Esophagus squamous epithelium (tissue), 5 donors: ENCODE measurements at regions not wholly inside any gene's neighbourhood (a gene's known extent, or its start where the extent isn't known, plus 50 kb on each side); places are given as distances from the start of the nearest gene placed in this dataset.

Experiments
- DNase-seq: peaks from one replicate; lab custom pipeline; 2025; lab: John Stamatoyannopoulos, UW
- H3K27ac ChIP-seq, 4 donors: fragments of 200-600 bp; sonication (generic); one replicate each; pipeline ENCODE4 v1.5.1; 2016 to 2019; ENCODE audit warnings: mild to moderate bottlenecking in 1 of 4
- H3K27me3 ChIP-seq, 4 donors: fragments of 200-600 bp; sonication (generic); 1 replicate in 3 of 4; 2 replicates in 1 of 4; pipeline versions ENCODE4 v1.5.1 to v1.6.0; 2017 to 2021; ENCODE audit warnings: antibody characterized with exemption in 1 of 4
- H3K36me3 ChIP-seq, 3 donors: fragments of 200-600 bp; sonication (generic); one replicate each; pipeline ENCODE4 v1.5.1; 2016 to 2019
- H3K4me1 ChIP-seq, 3 donors: fragments of 200-600 bp; sonication (generic); one replicate each; pipeline ENCODE4 v1.5.1; 2017 to 2019
- H3K4me3 ChIP-seq, 4 donors: fragments of 200-600 bp; sonication (generic); 1 replicate in 3 of 4; 2 replicates in 1 of 4; pipeline ENCODE4 v1.5.1; 2016 to 2019; ENCODE audit warnings: mild to moderate bottlenecking in 2 of 4, moderate library complexity in 1 of 4
- H3K9me3 ChIP-seq, 3 donors: fragments of 200-600 bp; sonication (generic); one replicate each; pipeline ENCODE4 v1.5.1; 2016 to 2019
- CTCF ChIP-seq, 6 experiments: fragments of 450-650 bp in 4 of 6; fragments of 200-600 bp in 2 of 6; sonication (generic) in 2 of 6; IDR thresholded peaks; one replicate each; pipeline ENCODE4 v1.5.1; 2016 to 2019; ENCODE audit warnings: antibody characterized with exemption in 6 of 6, mild to moderate bottlenecking in 4 of 6, moderate library complexity in 4 of 6
- POLR2A ChIP-seq, 4 donors: fragments of 450-650 bp; IDR thresholded peaks; one replicate each; pipeline ENCODE4 v1.6.1; 2017; ENCODE audit warnings: antibody characterized with exemption in 4 of 4, mild to moderate bottlenecking in 4 of 4, moderate library complexity in 3 of 4
- WGBS, 2 donors: methylation state at CpG; one replicate each; pipeline ENCODE4 v1.1.5; 2018; 5-methylcytosine and 5-hydroxymethylcytosine counted together
- intact Hi-C: fragments of 100-400 bp; cut with DNase I; formaldehyde crosslinking; loops from one replicate; pipeline ENCODE4 v1.15.0; 2022
- donor health status: DM: yes; HTN: yes; CAD: no.

GRCh38 chr2:133653056-133653455 lies 84.8 kb upstream of the NCKAP5 start:
- DNase-seq: no peak
- TF ChIP-seq CTCF (IDR thresholded peaks at IDR 0.05) (no peak), POLR2A (IDR thresholded peaks at IDR 0.05) (no peak)
- H3K4me3 ChIP-seq: no peak overlapping the region
- H3K4me1 ChIP-seq: no peaks in the 10 kb centered on the region
- H3K27ac ChIP-seq: no peak overlapping the region
- intact Hi-C loops: no loop called here
- no peaks in the 10 kb centered on the region for H3K36me3 ChIP-seq
- H3K9me3 ChIP-seq: peaks cover 0 to 5% (median 4%) of the 10 kb centered on the region in 3 donors
- H3K27me3 ChIP-seq: no peaks in the 10 kb centered on the region

GRCh38 chr2:133654949-133655348 lies 86.7 kb upstream of the NCKAP5 start:
- Histone ChIP-seq H3K27me3 (no peaks in the 10 kb centered on the region), H3K9me3 (peaks cover 0 to 5% (median 4%) of the 10 kb centered on the region in 3 donors), H3K4me1 (no peaks in the 10 kb centered on the region), H3K4me3 (no peak overlapping the region), H3K27ac (no peak overlapping the region), H3K36me3 (no peaks in the 10 kb centered on the region)
- TF ChIP-seq CTCF (IDR thresholded peaks at IDR 0.05): no peak
- TF ChIP-seq POLR2A (IDR thresholded peaks at IDR 0.05): no peak
- intact Hi-C loops: no loop called here
- DNase-seq: no peak

GRCh38 chr2:133655610-133656009 lies 87.3 kb upstream of the NCKAP5 start:
- TF ChIP-seq POLR2A (IDR thresholded peaks at IDR 0.05) (no peak), CTCF (IDR thresholded peaks at IDR 0.05) (no peak)
- H3K36me3 ChIP-seq: no peaks in the 10 kb centered on the region
- H3K4me1 ChIP-seq: no peaks in the 10 kb centered on the region
- intact Hi-C loops: no loop called here
- peaks cover 0 to under 1% (median under 1%) of the 10 kb centered on the region in 3 donors for H3K9me3 ChIP-seq
- H3K27ac ChIP-seq: no peak overlapping the region
- no peak overlapping the region for H3K4me3 ChIP-seq
- 43 to 71% methylated on average over 1 of the region's 1 CpG for WGBS, 2 donors
- H3K27me3 ChIP-seq: no peaks in the 10 kb centered on the region
- no peak for DNase-seq

- H3K4me1 ChIP-seq: no peaks in the 10 kb centered on the region
- 82 to 86% methylated on average over 6 of the region's 6 CpGs for WGBS, 2 donors
- intact Hi-C loops: no loop called here
- H3K27ac ChIP-seq: peak overlapping the region in 1 of 4 donors; percentile 8
- no peak for DNase-seq
- H3K27me3 ChIP-seq: no peaks in the 10 kb centered on the region
- no peaks in the 10 kb centered on the region for H3K36me3 ChIP-seq
- H3K9me3 ChIP-seq: no peaks in the 10 kb centered on the region
- H3K4me3 ChIP-seq: no peak overlapping the region
- TF ChIP-seq POLR2A (IDR thresholded peaks at IDR 0.05) (no peak), CTCF (IDR thresholded peaks at IDR 0.05) (no peak)
Measured at GRCh38 chr2:133657591-133657990, 89.3 kb upstream of the NCKAP5 start.

GRCh38 chr2:133658020-133658903 lies 90.0 kb upstream of the NCKAP5 start:
- WGBS, 2 donors: 70 to 87% methylated on average over 8 to 10 of the region's 11 CpGs
- TF ChIP-seq POLR2A (IDR thresholded peaks at IDR 0.05): no peak
- no peak for TF ChIP-seq CTCF (IDR thresholded peaks at IDR 0.05)
- Histone ChIP-seq H3K36me3 (no peaks in the 10 kb centered on the region), H3K9me3 (no peaks in the 10 kb centered on the region), H3K4me3 (no peak overlapping the region), H3K4me1 (no peaks in the 10 kb centered on the region), H3K27ac (peak overlapping the region in 1 of 4 donors; percentile 8), H3K27me3 (no peaks in the 10 kb centered on the region)
- DNase-seq: no peak
- intact Hi-C loops: no loop called here
